ENCODE measurements at regions not wholly inside any gene's neighbourhood (a gene's known extent, or its start where the extent isn't known, plus 50 kb on each side); places are given as distances from the start of the nearest gene placed in this dataset.

DNA sequence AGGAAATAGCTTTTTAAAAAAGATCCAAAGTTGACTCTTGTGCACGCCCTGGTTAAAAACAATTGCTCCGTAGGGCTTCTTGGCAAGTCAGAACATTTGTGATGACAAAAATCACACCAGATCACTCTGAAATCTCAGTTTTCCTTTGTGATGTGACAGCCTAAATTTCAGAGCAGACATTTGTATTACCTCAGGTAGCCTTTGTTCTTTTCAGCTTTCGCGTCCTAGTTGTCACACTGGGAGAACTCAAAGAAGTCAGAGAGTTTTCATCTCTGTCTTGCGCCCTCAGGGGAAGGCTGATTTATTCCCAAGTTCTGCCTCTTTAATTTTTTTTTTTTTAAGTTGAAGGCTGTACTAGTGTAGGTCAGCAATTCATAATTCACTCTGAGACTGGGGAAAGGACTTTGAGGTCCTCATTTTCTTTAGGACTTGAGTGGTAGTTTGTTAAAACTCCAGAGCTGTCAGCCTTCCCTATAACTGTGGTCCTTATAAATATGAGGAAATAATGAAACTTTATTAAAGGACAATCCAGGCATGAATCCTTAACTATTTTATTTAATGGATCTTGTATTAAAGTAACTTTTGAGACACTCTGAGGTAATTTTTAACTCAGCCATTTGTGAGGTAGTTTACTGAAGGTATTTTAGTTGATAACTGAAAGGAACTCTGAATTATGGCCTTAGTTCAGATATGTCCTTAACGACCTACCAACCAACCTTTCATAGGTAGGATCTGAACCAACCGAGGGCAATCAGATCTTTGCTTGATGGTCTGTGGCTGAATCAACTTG, 525.1 kb upstream of the FAM98A start:
- Histone ChIP-seq H3K9me3 (no peaks in the 10 kb centered on the region), H3K27ac (no peak overlapping the region), H3K4me1 (no peaks in the 10 kb centered on the region), H3K27me3 (no peaks in the 10 kb centered on the region), H3K36me3 (replicated peaks in 1 of 2; ENCODE audit: insufficient read depth in 1 of 2, low read depth in 2 of 2) (no peaks in the 10 kb centered on the region), H3K4me3 (no peak overlapping the region)
- no peak for TF ChIP-seq POLR2A (IDR thresholded peaks at IDR 0.05)
- TF ChIP-seq, protein P1, sequence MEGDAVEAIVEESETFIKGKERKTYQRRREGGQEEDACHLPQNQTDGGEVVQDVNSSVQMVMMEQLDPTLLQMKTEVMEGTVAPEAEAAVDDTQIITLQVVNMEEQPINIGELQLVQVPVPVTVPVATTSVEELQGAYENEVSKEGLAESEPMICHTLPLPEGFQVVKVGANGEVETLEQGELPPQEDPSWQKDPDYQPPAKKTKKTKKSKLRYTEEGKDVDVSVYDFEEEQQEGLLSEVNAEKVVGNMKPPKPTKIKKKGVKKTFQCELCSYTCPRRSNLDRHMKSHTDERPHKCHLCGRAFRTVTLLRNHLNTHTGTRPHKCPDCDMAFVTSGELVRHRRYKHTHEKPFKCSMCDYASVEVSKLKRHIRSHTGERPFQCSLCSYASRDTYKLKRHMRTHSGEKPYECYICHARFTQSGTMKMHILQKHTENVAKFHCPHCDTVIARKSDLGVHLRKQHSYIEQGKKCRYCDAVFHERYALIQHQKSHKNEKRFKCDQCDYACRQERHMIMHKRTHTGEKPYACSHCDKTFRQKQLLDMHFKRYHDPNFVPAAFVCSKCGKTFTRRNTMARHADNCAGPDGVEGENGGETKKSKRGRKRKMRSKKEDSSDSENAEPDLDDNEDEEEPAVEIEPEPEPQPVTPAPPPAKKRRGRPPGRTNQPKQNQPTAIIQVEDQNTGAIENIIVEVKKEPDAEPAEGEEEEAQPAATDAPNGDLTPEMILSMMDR (IDR thresholded peaks at IDR 0.05) = no peak
- DNase-seq (no peak), ATAC-seq (no peak)
- intact Hi-C loops (cut with DNase I) = no loop called here
- WGBS, 2 donors = 61 to 62% methylated on average over 7 of the region's 7 CpGs

DNA sequence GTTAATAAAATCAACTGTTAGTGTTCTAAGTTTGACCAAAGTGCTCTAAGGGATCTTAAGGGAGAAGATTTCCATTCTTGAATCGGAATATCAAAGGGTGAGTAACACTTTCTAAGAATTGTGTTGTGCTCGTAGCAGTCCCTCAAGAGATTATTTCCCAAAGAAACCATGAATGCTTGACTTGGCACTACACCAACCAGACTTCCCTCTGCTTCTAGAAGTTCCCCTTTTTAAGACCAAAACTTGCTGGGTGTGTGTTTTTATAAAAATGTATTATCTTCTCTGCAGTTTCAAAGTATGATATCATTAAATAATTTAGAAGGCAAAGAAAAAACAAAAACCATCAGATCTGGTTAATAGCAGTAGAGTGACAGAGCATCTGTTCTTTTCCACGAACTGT, 522.0 kb upstream of the FAM98A start:
- Histone ChIP-seq H3K4me1 (no peaks in the 10 kb centered on the region), H3K4me3 (no peak overlapping the region), H3K36me3 (replicated peaks in 1 of 2; ENCODE audit: insufficient read depth in 1 of 2, low read depth in 2 of 2) (no peaks in the 10 kb centered on the region), H3K27me3 (no peaks in the 10 kb centered on the region), H3K27ac (no peak overlapping the region), H3K9me3 (no peaks in the 10 kb centered on the region)
- ATAC-seq (no peak), DNase-seq (no peak)
- TF ChIP-seq, protein P1 (IDR thresholded peaks at IDR 0.05) = no peak
- TF ChIP-seq POLR2A (IDR thresholded peaks at IDR 0.05) = no peak
- intact Hi-C loops (cut with DNase I) = no loop called here
- WGBS, 2 donors = 62 to 67% methylated on average over 3 of the region's 3 CpGs

DNA sequence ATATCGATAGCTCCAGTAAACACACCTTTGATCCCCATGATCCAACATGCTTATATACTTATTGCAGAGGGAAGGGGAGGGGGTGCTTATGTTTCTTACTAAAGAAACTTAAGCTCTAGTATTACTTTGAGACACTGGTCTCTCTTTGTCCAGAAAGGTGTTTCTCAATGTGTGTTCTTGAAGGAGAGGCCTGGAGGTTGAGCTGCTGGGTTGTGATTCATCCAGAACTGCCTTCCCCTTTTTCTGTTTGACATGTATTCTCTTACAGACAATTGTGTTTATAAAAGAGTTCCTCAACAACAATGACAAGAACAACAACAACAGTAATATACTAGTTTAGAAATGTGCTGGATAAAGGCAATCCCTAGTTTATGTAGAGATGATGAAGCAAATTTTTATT, 516.0 kb upstream of the FAM98A start:
- DNase-seq = no peak
- no peak overlapping the region for H3K27ac ChIP-seq
- TF ChIP-seq POLR2A (IDR thresholded peaks at IDR 0.05) = no peak
- TF ChIP-seq, protein P1 (IDR thresholded peaks at IDR 0.05) = no peak
- intact Hi-C loops (cut with DNase I) = no loop called here
- no peaks in the 10 kb centered on the region for H3K9me3 ChIP-seq
- no peaks in the 10 kb centered on the region for H3K4me1 ChIP-seq
- no peaks in the 10 kb centered on the region for H3K27me3 ChIP-seq
- no peak overlapping the region for H3K4me3 ChIP-seq
- 28 to 39% methylated on average over 1 of the region's 1 CpG for WGBS, 2 donors
- no peak for ATAC-seq
- H3K36me3 ChIP-seq (replicated peaks in 1 of 2; ENCODE audit: insufficient read depth in 1 of 2, low read depth in 2 of 2) = no peaks in the 10 kb centered on the region

DNA sequence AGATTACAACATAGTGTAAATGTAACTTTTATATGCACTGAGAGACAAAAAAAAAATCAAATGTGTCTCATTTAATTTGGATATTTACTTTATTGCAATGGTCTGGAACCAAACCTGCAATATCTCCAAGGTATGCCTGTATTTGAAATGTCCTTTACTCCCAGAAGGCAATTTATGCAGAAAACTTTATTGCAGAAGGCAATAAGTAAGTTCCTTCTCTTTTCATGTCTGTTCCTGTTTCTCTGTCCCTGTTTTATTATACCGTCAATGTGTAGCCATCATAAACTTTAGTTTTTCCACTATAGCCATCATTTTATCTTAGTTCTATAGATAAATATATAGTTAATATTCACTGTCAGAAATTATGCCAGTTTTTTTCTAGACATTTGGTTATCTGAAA, 513.1 kb upstream of the FAM98A start:
- ATAC-seq = no peak
- no peaks in the 10 kb centered on the region for H3K9me3 ChIP-seq
- H3K27me3 ChIP-seq = no peaks in the 10 kb centered on the region
- no peak for TF ChIP-seq POLR2A (IDR thresholded peaks at IDR 0.05)
- TF ChIP-seq, protein P1 (IDR thresholded peaks at IDR 0.05) = no peak
- 63 to 80% methylated on average over 1 of the region's 1 CpG for WGBS, 2 donors
- no peaks in the 10 kb centered on the region for H3K4me1 ChIP-seq
- H3K36me3 ChIP-seq (replicated peaks in 1 of 2; ENCODE audit: insufficient read depth in 1 of 2, low read depth in 2 of 2) = no peaks in the 10 kb centered on the region
- intact Hi-C loops (cut with DNase I) = no loop called here
- no peak overlapping the region for H3K4me3 ChIP-seq
- no peak for DNase-seq
- H3K27ac ChIP-seq = no peak overlapping the region

DNA sequence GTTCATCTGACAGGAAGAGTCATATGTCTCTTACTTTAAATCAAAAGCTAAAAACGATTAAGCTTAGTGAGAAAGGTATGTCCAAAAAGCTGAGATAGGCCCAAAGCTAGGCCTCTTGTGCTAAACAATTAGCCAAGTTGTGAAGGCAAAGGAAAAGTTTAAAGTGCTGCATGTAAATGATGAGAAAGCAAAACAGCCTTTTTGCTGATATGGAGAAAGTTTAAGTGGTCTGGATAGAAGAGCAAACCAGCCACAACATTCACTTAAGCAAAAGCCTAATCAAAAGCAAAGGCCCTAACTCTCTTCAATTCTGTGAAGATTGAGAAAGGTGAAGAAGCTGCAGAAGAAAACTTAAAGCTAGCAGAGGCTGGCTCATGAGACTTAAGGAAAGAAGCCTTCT, 511.3 kb upstream of the FAM98A start:
- Histone ChIP-seq H3K4me1 (no peaks in the 10 kb centered on the region), H3K27ac (no peak overlapping the region), H3K27me3 (no peaks in the 10 kb centered on the region), H3K36me3 (replicated peaks in 1 of 2; ENCODE audit: insufficient read depth in 1 of 2, low read depth in 2 of 2) (no peaks in the 10 kb centered on the region), H3K9me3 (no peaks in the 10 kb centered on the region), H3K4me3 (no peak overlapping the region)
- ATAC-seq (no peak), DNase-seq (no peak)
- WGBS, 2 donors = 59 to 69% methylated on average over 1 of the region's 1 CpG
- intact Hi-C loops (cut with DNase I) = no loop called here
- TF ChIP-seq, protein P1 (IDR thresholded peaks at IDR 0.05) = no peak
- no peak for TF ChIP-seq POLR2A (IDR thresholded peaks at IDR 0.05)
